HG03565 (cell line): ENCODE measurements at regions not wholly inside any gene's neighbourhood (a gene's known extent, or its start where the extent isn't known, plus 50 kb on each side); places are given as distances from the start of the nearest gene placed in this dataset.

Source experiments
- ATAC-seq: cut with Tn5 transposase; IDR thresholded peaks from one replicate; pipeline ENCODE4 v1.9.1; 2021; ENCODE audit warnings: mild to moderate bottlenecking, moderate library complexity; ENCODE audit not compliant: unreplicated experiment

- no peak for ATAC-seq
Observed at GRCh38 chr18:45119876-45120275, 439.2 kb downstream of the SETBP1 start.

- ATAC-seq, result no peak
Observed at GRCh38 chr18:45121146-45121545, 440.5 kb downstream of the SETBP1 start.

- no peak for ATAC-seq
Observed at GRCh38 chr18:45122506-45122905, 441.8 kb downstream of the SETBP1 start.

- ATAC-seq, result no peak
Observed at GRCh38 chr18:45127405-45127804, 446.7 kb downstream of the SETBP1 start.

- no peak for ATAC-seq
Observed at GRCh38 chr18:45133276-45133675, 452.6 kb downstream of the SETBP1 start.

- ATAC-seq, result peak; percentile 42
Observed at GRCh38 chr18:45136381-45137086, 455.8 kb downstream of the SETBP1 start.

GRCh38 chr18:45137087-45137419 is 456.4 kb downstream of the SETBP1 start:
- ATAC-seq, result peak; percentile 17

- ATAC-seq, result no peak
Observed at GRCh38 chr18:45139478-45139877, 458.8 kb downstream of the SETBP1 start.

GRCh38 chr18:45142868-45143267 is 462.2 kb downstream of the SETBP1 start:
- no peak for ATAC-seq

- ATAC-seq, result no peak
Observed at GRCh38 chr18:45149712-45150111, 465.6 kb upstream of the SLC14A2 start.

GRCh38 chr18:45151645-45152044 is 463.6 kb upstream of the SLC14A2 start:
- no peak for ATAC-seq

- no peak for ATAC-seq
Observed at GRCh38 chr18:45155526-45155925, 459.8 kb upstream of the SLC14A2 start.

- no peak for ATAC-seq
Observed at GRCh38 chr18:45156946-45157345, 458.3 kb upstream of the SLC14A2 start.

- no peak for ATAC-seq
Observed at GRCh38 chr18:45157576-45157975, 457.7 kb upstream of the SLC14A2 start.

- ATAC-seq, result peak; percentile 62
Observed at GRCh38 chr18:45161850-45162249, 453.4 kb upstream of the SLC14A2 start.

- no peak for ATAC-seq
Observed at GRCh38 chr18:45163871-45164270, 451.4 kb upstream of the SLC14A2 start.

- no peak for ATAC-seq
Observed at GRCh38 chr18:45164551-45164950, 450.7 kb upstream of the SLC14A2 start.

- no peak for ATAC-seq
Observed at GRCh38 chr18:45165176-45165713, 450.0 kb upstream of the SLC14A2 start.

GRCh38 chr18:45165871-45166270 is 449.4 kb upstream of the SLC14A2 start:
- ATAC-seq, result no peak

- ATAC-seq, result no peak
Observed at GRCh38 chr18:45166341-45166835, 448.9 kb upstream of the SLC14A2 start.

- ATAC-seq, result no peak
Observed at GRCh38 chr18:45166836-45167551, 448.3 kb upstream of the SLC14A2 start.

- ATAC-seq, result no peak
Observed at GRCh38 chr18:45167631-45168280, 447.5 kb upstream of the SLC14A2 start.
